GM18505 (cell line): ENCODE measurements at regions not wholly inside any gene's neighbourhood (a gene's known extent, or its start where the extent isn't known, plus 50 kb on each side); places are given as distances from the start of the nearest gene placed in this dataset.
"Not testable (repeated sequence)": the region's sequence is repeated elsewhere in the genome, so short reads cannot be mapped to it uniquely, and the experiment has no call there.

Source experiments
- ATAC-seq: cut with Tn5 transposase; IDR thresholded peaks from one replicate; pipeline ENCODE4 v1.9.1; 2021; ENCODE audit not compliant: unreplicated experiment
- POLR2A ChIP-seq: IDR thresholded peaks from 4 replicates; pipeline ENCODE4 v1.6.1; 2011; ENCODE audit warnings: borderline replicate concordance; ENCODE audit not compliant: insufficient read depth, insufficient read length; ENCODE audit errors: extremely low read depth

DNA sequence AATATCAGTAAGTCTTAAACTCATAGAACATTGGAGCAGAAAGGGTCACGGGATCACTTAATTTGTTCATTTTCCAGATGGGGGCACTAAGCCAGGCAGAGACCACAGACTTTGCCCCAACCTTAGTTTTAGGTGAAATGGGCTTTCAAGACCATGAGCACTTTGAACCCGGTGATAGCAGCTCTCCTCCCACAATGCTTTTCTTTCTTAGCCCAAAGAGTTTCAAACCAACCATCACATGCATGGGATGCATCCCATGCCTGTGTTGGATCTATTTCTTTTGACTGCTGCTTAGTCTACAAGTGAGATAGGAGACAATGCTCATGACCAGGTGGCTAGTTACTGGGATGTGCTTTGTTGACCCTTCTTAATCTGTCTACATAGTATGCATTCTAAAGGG lies 240.6 kb downstream of the NUF2 start:
- no peak for ATAC-seq
- TF ChIP-seq POLR2A: no peak

DNA sequence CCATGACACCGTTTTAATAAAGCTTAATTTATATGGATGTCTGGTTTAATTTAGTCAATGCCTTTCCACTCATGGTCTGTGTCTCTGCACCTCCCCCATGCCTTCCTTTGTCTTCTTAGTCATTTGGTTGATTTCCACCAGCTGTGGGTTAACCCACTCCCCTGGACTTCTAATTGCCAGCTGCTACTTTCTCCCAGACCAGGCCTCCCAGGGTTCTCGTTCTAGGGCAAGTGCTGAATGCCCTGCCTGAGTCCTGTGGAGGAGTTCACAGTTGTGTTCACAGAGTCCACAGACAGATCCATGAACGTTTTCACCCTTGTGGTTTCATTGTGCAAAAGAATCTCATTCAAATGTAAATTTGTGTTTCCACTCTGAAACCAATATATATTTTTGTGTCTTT lies 243.4 kb downstream of the NUF2 start:
- no peak for ATAC-seq

DNA sequence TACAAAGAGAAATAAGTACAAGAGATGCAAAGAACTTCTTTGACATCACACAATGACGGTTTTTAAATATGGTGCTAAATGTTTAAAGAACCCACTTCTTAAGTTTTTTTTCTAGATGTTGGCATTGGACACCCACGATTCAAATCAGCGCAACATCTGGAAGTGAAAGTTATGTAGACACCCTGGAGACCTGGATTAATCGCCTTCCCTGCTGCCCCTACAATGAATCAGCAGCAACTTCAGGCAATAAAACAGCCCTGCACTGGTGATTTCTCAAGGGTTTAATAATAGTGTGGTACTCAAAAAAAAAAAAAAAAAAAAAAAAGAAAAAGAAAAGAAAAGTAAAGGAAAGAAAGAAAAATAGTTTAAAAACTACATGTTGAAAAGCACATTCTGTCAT lies 248.3 kb downstream of the NUF2 start:
- TF ChIP-seq POLR2A: no peak
- ATAC-seq: no peak

More for the DNA sequence above, 243.4 kb downstream of the NUF2 start:
- no peak for TF ChIP-seq POLR2A

DNA sequence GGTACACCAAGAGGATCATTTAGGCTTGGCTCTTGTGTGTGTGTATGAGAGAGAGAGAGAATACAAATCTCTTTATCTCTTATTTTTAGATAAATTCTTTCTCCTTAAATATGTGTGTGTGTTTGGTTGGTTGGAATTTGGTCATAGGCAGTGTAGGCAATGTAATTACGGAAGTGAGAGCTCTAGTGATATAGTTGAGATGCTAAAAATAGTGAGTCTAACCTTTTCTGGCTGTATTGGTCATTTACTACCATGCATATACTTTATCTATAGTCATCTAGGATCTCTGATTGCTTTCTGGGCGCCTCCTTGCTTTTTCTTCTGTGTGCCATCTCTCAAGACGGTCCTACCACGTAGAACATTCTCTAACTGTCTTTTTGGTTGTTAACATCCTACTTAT lies 250.2 kb downstream of the NUF2 start:
- no peak for TF ChIP-seq POLR2A
- ATAC-seq: no peak

DNA sequence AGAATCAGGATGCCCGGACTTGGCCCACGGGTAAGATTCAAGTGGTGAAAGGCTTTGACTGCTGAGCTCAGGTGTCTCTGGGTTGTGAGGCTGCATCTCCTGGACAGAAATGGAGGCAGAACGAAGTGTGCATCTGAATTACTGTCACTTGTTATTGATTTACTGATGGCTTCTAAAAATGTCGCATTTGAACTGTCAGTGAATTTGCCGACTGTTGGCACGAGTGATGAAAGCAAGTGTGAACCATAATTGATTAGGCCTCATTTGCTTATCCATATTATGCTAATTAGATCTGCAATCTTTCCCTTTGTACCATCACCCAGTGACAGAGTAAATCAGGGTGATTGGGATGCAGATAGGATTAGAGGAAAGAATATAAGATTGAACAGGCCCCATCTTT lies 252.4 kb downstream of the NUF2 start:
- no peak for ATAC-seq
- TF ChIP-seq POLR2A: no peak

DNA sequence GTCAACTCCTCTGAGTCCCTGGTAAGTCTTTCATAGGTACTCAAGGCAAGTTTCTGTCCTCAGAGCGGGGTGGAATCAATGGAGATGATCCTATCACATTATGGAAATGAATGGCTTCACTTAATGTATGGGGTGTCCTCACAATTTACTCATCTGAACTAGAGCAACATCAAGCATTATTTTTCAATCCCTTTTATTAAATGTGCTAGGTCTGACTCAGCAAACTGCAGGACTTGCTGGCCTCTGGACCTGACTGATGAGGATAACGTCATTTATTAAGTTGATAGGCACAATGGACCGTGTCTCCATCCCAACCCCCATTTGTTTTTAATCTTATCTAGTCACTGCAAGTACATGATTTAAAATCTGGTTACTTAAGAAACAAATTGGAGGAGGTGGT lies 259.2 kb downstream of the NUF2 start:
- ATAC-seq: no peak

DNA sequence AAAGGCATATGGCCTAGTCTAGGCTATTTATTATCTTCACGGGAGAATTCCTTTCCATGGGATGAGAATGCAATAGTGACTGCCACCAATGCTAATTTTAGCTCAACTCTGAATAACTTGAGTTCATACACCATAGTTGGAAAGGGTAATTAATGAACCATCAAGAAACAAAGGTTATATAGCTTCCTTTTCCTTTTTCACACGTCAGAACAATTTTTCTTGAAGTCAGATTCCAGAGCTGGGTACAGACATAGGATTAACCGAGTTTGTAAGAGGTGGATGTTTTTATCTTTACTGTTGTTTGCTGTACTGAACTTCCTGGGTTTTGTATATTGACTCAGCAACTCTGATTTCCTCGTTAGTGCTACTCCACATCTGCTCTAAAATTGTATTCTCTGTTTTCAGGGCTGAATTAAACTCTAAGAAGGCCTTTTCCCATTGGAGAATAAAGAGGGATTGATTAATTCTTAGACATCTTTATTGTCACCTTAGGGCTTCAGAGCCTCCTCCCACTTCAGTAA lies 262.0 kb downstream of the NUF2 start:
- no peak for ATAC-seq
- no peak for TF ChIP-seq POLR2A

More for the DNA sequence above, 259.2 kb downstream of the NUF2 start:
- no peak for TF ChIP-seq POLR2A

DNA sequence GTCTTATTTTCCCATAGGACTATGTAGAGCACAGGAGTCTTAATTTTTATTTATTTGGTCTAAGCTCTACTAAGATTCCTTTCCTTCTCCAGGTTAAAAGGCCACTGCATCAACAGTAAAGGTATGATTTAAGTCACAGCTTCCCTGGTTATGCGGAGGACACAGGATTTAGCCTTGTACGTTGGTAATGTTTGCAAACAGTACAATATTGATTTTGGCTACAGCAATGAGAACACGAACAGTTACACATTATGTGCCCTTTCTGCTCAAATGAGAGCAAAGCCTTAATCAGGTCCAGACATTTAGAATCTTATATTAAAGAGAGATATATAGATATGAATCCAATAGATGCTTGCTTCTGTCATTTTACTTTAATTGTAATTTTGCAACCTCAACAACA lies 264.0 kb downstream of the NUF2 start:
- no peak for TF ChIP-seq POLR2A
- ATAC-seq: no peak

DNA sequence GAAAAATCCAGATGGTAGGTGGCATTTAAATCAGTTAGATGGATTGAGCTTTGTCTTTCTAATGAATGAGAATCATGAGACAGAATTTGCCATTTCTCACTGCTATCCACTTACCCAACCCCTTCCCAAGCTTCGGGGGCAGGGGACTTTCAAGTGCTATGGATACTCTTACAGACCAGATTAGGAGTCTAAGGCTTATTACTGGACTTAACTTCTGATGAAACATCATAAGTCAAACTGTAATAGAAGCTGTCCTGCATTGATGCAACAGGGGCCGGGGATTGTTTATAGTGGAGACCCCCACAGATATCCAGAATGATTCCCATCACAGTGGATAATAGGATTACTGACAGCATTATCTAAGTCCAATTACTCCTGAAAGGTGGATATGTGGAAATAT lies 267.0 kb downstream of the NUF2 start:
- TF ChIP-seq POLR2A: no peak
- no peak for ATAC-seq

DNA sequence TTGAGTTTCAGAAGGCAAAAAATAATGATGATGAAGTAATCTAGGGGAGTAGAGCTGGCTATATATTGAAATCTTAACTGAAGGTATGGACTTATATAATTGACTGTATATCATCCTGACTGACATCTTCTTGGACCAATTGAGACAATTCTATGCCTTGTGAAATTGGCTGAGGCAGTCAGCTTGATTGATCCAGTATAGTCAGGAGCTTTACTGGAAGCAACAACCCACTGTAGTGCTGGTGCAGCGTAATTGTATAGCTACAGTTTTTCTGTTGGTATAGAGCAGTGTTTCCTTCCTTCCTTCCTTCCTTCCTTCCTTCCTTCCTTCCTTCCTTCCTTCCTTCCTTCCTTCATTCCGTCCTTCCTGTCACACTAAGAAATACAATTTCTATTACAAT lies 268.0 kb downstream of the NUF2 start:
- no peak for ATAC-seq
- TF ChIP-seq POLR2A: no peak

DNA sequence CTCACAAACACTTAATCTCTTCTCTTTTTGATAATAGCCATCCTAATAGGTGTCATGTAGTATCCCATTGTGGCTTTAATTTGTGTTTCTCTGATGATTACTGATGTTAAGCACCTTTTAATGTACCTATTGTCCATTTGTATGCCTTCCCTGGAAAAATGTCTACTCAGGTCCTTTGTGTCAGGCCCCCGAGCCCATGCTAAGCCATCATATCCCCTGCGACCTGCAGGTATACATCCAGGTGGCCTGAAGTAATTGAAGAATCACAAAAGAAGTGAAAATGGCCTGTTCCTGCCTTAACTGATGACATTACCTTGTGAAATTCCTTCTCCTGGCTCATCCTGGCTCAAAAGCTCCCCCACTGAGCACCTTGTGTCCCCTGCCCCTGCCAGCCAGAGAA lies 269.4 kb downstream of the NUF2 start:
- not testable (repeated sequence) for ATAC-seq

DNA sequence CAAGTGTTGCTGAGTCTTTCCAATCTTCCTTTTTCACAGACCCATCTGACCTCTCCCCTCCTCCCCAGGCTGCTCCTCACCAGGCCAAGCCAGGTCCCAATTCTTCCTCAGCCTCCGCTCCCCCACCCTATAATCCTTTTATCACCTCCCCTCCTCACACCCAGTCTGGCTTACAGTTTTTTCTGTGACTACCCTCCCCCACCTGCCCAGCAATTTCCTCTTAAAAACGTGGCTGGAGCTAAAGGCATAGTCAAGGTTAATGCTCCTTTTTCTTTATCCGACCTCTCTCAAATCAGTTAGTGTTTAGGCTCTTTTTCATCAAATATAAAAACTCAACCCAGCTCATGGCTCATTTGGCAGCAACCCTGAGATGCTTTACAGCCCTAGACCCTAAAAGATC lies 270.9 kb downstream of the NUF2 start:
- ATAC-seq: not testable (repeated sequence)

DNA sequence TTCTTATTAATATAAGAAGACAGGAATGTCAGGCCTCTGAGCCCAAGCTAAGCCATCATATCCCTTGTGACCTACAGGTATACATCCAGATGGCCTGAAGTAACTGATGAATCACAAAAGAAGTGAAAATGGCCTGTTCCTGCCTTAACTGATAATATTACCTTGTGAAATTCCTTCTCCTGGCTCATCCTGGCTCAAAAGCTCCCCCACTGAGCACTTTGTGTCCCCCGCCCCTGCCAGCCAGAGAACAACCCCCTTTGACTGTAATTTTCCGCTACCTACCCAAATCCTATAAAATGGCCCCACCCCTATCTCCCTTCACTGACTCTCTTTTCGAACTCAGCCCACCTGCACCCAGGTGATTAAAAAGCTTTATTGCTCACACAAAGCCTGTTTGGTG lies 274.4 kb downstream of the NUF2 start:
- ATAC-seq: not testable (repeated sequence)

DNA sequence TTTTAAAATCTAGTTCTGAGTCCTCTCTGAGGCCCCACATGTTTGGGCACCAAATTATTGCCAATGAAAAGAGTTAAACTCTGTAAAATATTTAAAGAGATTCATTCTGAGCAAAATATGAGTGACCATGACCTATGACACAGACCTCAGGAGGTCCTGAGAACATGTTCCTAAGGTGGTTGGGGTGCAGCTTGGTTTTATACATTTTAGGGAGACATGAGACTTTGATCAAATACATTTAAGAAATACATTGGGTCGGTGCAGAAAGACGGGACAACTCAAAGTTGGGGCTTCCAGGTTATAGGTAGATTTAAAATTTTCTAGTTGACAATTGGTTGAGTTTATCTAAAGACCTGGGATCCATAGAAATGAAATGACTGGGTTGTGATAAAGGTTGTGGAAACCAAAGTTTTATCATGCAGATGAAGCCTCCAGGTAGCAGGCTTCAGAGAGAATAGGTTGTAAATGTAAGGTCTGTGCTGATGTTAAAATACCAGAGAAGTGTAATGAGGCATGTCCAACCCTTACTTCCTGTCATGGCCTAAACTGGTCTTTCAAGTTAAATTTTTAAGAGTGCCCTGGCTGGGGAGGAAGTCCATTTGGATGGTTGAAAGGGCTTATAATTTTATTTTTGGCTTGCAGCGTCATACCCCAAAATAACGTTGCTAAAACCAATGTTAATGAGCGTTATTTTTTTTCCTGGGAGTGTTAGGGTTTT lies 274.9 kb downstream of the NUF2 start:
- no peak for TF ChIP-seq POLR2A
- no peak for ATAC-seq

DNA sequence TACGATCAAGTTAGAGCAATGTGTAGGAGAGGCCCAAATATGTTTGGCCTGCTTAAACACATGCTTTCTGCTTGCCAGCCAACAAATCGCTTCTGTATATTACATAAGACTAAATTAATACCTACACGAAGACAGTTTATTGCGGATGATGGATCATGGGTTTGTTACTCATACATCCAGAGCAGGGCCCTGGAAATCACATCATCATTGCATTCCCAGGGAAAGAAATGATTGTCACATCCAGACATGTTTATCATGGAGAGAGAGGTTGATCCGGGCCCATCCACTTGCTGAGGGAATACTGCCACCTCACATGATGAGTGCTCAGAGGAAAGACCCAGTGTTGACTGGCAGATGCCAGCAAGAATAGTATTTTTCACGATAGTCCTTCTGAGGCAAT lies 282.6 kb downstream of the NUF2 start:
- no peak for ATAC-seq
- no peak for TF ChIP-seq POLR2A

DNA sequence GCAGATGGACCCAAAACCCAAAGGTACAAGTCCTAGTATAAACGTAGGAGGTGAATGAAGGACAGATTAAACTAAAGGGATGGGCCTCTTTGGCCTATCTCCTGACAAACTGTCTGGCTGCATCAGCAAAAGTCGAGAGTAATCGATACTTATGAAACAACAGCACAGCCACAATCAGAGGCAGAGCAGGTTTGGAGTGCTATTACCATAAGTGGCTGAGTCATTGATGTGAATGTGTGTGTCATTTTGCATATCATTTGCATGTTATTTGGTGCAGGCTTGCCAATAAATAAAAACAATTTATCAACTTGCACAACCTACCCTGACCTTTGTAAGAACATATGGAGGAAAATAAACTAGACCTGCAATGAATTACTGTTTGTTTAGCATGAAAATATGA lies 283.1 kb downstream of the NUF2 start:
- TF ChIP-seq POLR2A: no peak

DNA sequence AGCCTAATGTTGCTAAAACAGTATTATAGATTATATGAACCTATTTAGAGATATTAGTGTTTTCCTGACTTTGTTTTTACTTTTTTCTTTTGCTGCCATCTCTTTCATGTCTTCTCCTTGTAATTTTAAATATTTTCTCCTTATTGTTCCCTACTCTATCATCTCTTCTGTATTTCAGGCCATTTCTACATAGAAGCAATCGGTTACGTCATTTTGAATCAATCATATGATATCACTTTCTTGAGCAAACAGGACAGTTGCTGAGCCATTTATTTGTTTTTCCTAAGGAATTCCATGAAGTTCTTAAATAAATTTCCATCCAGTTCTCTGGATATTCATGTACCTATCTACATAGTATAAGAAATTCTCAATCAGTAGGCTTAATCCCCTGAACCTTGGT lies 287.2 kb downstream of the NUF2 start:
- no peak for TF ChIP-seq POLR2A

More for the DNA sequence above, 283.1 kb downstream of the NUF2 start:
- no peak for ATAC-seq

More for the DNA sequence above, 287.2 kb downstream of the NUF2 start:
- no peak for ATAC-seq
